Stimulated activated CD4-positive, alpha-beta T cell treated with anti-CD3 and anti-CD28 coated beads, Interleukin-2, amount 100 ng/mL, for 4 hours (primary cell): ENCODE measurements at regions not wholly inside any gene's neighbourhood (a gene's known extent, or its start where the extent isn't known, plus 50 kb on each side); places are given as distances from the start of the nearest gene placed in this dataset.
"Not testable (repeated sequence)": the region's sequence is repeated elsewhere in the genome, so short reads cannot be mapped to it uniquely, and the experiment has no call there.

Source experiments
- DNase-seq: peaks from one replicate; pipeline ENCODE4 v3.0.0-alpha.2; 2020; ENCODE audit warnings: low read depth

GRCh38 chr15:20267051-20267730 is 274.4 kb downstream of the GOLGA6L6 start:
- DNase-seq = not testable (repeated sequence)

GRCh38 chr15:20265710-20266109 is 275.9 kb downstream of the GOLGA6L6 start:
- DNase-seq = not testable (repeated sequence)

GRCh38 chr15:20261321-20262280 is 280.0 kb downstream of the GOLGA6L6 start:
- not testable (repeated sequence) for DNase-seq

- not testable (repeated sequence) for DNase-seq
These were observed 280.9 kb downstream of the GOLGA6L6 start for GRCh38 chr15:20260650-20261049.

- not testable (repeated sequence) for DNase-seq
These were observed 281.9 kb downstream of the GOLGA6L6 start for GRCh38 chr15:20259559-20260190.

GRCh38 chr15:20256394-20256793 is 285.2 kb downstream of the GOLGA6L6 start:
- DNase-seq = not testable (repeated sequence)

- DNase-seq = not testable (repeated sequence)
These were observed 286.0 kb downstream of the GOLGA6L6 start for GRCh38 chr15:20255641-20256040.

- not testable (repeated sequence) for DNase-seq
These were observed 288.5 kb downstream of the GOLGA6L6 start for GRCh38 chr15:20253047-20253615.

- not testable (repeated sequence) for DNase-seq
These were observed 289.6 kb downstream of the GOLGA6L6 start for GRCh38 chr15:20252040-20252439.

GRCh38 chr15:20251214-20252005 is 290.2 kb downstream of the GOLGA6L6 start:
- not testable (repeated sequence) for DNase-seq

GRCh38 chr15:20250206-20250605 is 291.4 kb downstream of the GOLGA6L6 start:
- not testable (repeated sequence) for DNase-seq

GRCh38 chr15:20249677-20249970 is 292.0 kb downstream of the GOLGA6L6 start:
- not testable (repeated sequence) for DNase-seq

- DNase-seq = not testable (repeated sequence)
These were observed 293.2 kb downstream of the GOLGA6L6 start for GRCh38 chr15:20248434-20248833.

- not testable (repeated sequence) for DNase-seq
These were observed 294.5 kb downstream of the GOLGA6L6 start for GRCh38 chr15:20247137-20247536.

- DNase-seq = not testable (repeated sequence)
These were observed 295.0 kb downstream of the GOLGA6L6 start for GRCh38 chr15:20246624-20247023.

- DNase-seq = not testable (repeated sequence)
These were observed 295.7 kb downstream of the GOLGA6L6 start for GRCh38 chr15:20245856-20246255.

GRCh38 chr15:20244792-20245191 is 296.8 kb downstream of the GOLGA6L6 start:
- DNase-seq = not testable (repeated sequence)

- DNase-seq = not testable (repeated sequence)
These were observed 297.9 kb downstream of the GOLGA6L6 start for GRCh38 chr15:20243486-20244240.

- DNase-seq = not testable (repeated sequence)
These were observed 301.2 kb downstream of the GOLGA6L6 start for GRCh38 chr15:20240366-20240917.

GRCh38 chr15:20239186-20239585 is 302.4 kb downstream of the GOLGA6L6 start:
- DNase-seq = not testable (repeated sequence)
